GM12891 (cell line): ENCODE measurements at regions not wholly inside any gene's neighbourhood (a gene's known extent, or its start where the extent isn't known, plus 50 kb on each side); places are given as distances from the start of the nearest gene placed in this dataset.

Experiments used
- POLR2A ChIP-seq: IDR thresholded peaks from 2 replicates; pipeline ENCODE4 v1.6.1; 2011; ENCODE audit warnings: low read depth, low read length, control low read depth
- POLR2AphosphoS5 ChIP-seq: IDR thresholded peaks from 2 replicates; pipeline ENCODE4 v1.6.1; 2011; ENCODE audit warnings: low read depth, low read length, control low read depth
- TAF1 ChIP-seq: IDR thresholded peaks from 2 replicates; pipeline ENCODE4 v1.6.1; 2011; ENCODE audit warnings: low read depth, low read length, control low read depth

GRCh38 chr5:4947893-4948536 is 192.1 kb upstream of the ADAMTS16 start:
- TF ChIP-seq POLR2AphosphoS5 = no peak
- no peak for TF ChIP-seq POLR2A
- TF ChIP-seq TAF1 = no peak
